Smooth muscle cell (in vitro differentiated cells): ENCODE measurements at regions not wholly inside any gene's neighbourhood (a gene's known extent, or its start where the extent isn't known, plus 50 kb on each side); places are given as distances from the start of the nearest gene placed in this dataset.

Experiments used
- DNase-seq: peaks from one replicate; lab custom pipeline; 2025; ENCODE audit not compliant: unreplicated experiment; lab: John Stamatoyannopoulos, UW
- H2AFZ ChIP-seq: fragments of 200-600 bp; sonication (generic); 2 replicates; pipeline ENCODE4 v1.6.0; 2016; ENCODE audit warnings: antibody characterized with exemption, low read depth, mild to moderate bottlenecking
- H3F3A ChIP-seq: fragments of 200-600 bp; sonication (generic); 2 replicates; pipeline ENCODE4 v1.6.0; 2017; ENCODE audit warnings: antibody characterized with exemption, low read depth
- H3K27ac ChIP-seq: fragments of 200-600 bp; sonication (generic); 2 replicates; pipeline ENCODE4 v1.5.1; 2016; ENCODE audit warnings: low read depth, mild to moderate bottlenecking
- H3K27me3 ChIP-seq: fragments of 200-600 bp; sonication (generic); 2 replicates; pipeline ENCODE4 v1.6.1; 2016; ENCODE audit warnings: low read depth, mild to moderate bottlenecking
- H3K36me3 ChIP-seq: fragments of 200-600 bp; sonication (generic); 2 replicates; pipeline ENCODE4 v1.5.1; 2016; ENCODE audit warnings: low read depth
- H3K4me1 ChIP-seq: fragments of 200-600 bp; sonication (generic); 2 replicates; pipeline ENCODE4 v1.5.1; 2016; ENCODE audit warnings: low read depth
- H3K4me2 ChIP-seq: fragments of 200-600 bp; sonication (generic); 2 replicates; pipeline ENCODE4 v1.6.0; 2016; ENCODE audit warnings: mild to moderate bottlenecking
- H3K4me3 ChIP-seq: fragments of 200-600 bp; sonication (generic); 2 replicates; pipeline ENCODE4 v1.5.1; 2016; ENCODE audit warnings: mild to moderate bottlenecking
- H3K79me2 ChIP-seq: fragments of 200-600 bp; sonication (generic); 2 replicates; pipeline ENCODE4 v1.6.0; 2016; ENCODE audit warnings: low read depth, mild to moderate bottlenecking
- H3K9ac ChIP-seq: fragments of 200-600 bp; sonication (generic); 2 replicates; pipeline ENCODE4 v1.6.0; 2016; ENCODE audit warnings: low read depth
- H3K9me3 ChIP-seq: fragments of 200-600 bp; sonication (generic); replicated peaks from 2 replicates; pipeline ENCODE4 v1.5.1; 2016; ENCODE audit warnings: low read depth
- H4K20me1 ChIP-seq: fragments of 200-600 bp; sonication (generic); 2 replicates; pipeline ENCODE4 v1.6.0; 2016; ENCODE audit warnings: low read depth
- WGBS: methylation state at CpG from one replicate; pipeline ENCODE4 v1.1.7; 2016; ENCODE audit warnings: low lambda C conversion rate; 5-methylcytosine and 5-hydroxymethylcytosine counted together
- TF ChIP-seq, protein P1 (sequence below): fragments of 200-600 bp; sonication (generic); IDR thresholded peaks from 2 replicates; pipeline ENCODE4 v1.5.1; 2017; ENCODE audit warnings: borderline replicate concordance, mild to moderate bottlenecking, antibody characterized with exemption; ENCODE audit not compliant: insufficient read depth, poor library complexity, severe bottlenecking

DNA sequence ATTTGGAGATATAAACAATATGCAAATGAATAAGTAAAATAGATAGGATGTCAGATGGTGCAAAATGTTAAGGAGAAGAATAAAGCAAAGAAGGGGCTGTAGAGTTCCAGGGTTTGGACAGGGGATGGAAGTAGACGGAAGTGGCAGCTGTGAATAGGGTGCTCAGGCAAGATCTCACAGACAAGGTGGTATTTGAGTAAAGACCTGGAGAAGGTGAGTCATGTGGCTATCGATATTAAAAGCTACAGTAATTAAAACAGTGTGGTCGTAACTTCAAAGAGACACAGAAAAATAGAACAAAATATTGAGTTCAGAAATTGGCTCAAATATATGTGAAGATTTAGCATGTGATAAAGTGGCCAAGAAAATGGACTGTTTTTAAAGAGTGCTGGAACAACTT, 61.3 kb upstream of the SLC38A2 start:
- DNase-seq = no peak
- peak overlapping the region; percentile 97 for H3K27ac ChIP-seq
- H3K4me3 ChIP-seq = no peak overlapping the region
- TF ChIP-seq, protein P1, sequence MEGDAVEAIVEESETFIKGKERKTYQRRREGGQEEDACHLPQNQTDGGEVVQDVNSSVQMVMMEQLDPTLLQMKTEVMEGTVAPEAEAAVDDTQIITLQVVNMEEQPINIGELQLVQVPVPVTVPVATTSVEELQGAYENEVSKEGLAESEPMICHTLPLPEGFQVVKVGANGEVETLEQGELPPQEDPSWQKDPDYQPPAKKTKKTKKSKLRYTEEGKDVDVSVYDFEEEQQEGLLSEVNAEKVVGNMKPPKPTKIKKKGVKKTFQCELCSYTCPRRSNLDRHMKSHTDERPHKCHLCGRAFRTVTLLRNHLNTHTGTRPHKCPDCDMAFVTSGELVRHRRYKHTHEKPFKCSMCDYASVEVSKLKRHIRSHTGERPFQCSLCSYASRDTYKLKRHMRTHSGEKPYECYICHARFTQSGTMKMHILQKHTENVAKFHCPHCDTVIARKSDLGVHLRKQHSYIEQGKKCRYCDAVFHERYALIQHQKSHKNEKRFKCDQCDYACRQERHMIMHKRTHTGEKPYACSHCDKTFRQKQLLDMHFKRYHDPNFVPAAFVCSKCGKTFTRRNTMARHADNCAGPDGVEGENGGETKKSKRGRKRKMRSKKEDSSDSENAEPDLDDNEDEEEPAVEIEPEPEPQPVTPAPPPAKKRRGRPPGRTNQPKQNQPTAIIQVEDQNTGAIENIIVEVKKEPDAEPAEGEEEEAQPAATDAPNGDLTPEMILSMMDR = no peak
- H3K4me1 ChIP-seq = peaks cover 8% of the 10 kb centered on the region
- no peaks in the 10 kb centered on the region for H3K9me3 ChIP-seq
- WGBS = 80% methylated on average over 3 of the region's 3 CpGs
- H3F3A ChIP-seq = peaks cover 14% of the 10 kb centered on the region
- no peak overlapping the region for H3K4me2 ChIP-seq
- no peaks in the 10 kb centered on the region for H3K36me3 ChIP-seq
- H3K27me3 ChIP-seq = no peaks in the 10 kb centered on the region
- no peaks in the 10 kb centered on the region for H3K79me2 ChIP-seq
- no peak overlapping the region for H3K9ac ChIP-seq
- no peak overlapping the region for H2AFZ ChIP-seq
- H4K20me1 ChIP-seq = no peaks in the 10 kb centered on the region

DNA sequence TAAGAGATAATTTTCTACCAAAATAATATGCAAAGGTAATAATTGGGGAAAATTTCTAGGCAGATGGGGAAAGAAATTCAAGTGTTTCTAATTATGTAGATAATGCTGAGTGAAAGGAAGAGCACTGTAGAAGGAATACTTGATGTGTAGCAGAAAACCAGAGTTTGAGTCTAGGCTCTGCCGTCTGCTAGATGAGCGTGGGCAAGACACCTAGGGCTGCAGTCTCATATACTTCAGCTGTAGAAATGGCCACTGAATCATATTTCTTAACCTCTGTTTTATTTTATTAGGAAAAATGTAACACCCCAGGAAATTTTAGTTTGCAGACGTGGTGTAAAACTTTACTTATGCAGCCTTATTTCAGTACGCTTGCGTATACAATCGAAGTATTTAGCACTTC, 59.8 kb upstream of the SLC38A2 start:
- no peak overlapping the region for H2AFZ ChIP-seq
- H3K79me2 ChIP-seq = no peaks in the 10 kb centered on the region
- H3K9me3 ChIP-seq = no peaks in the 10 kb centered on the region
- TF ChIP-seq, protein P1 = no peak
- 54% methylated on average over 6 of the region's 6 CpGs for WGBS
- no peaks in the 10 kb centered on the region for H4K20me1 ChIP-seq
- H3K27ac ChIP-seq = peak overlapping the region; percentile 97
- peak overlapping the region; percentile 73 for H3K4me2 ChIP-seq
- H3F3A ChIP-seq = peaks cover 14% of the 10 kb centered on the region
- H3K4me1 ChIP-seq = peaks cover 8% of the 10 kb centered on the region
- no peaks in the 10 kb centered on the region for H3K27me3 ChIP-seq
- DNase-seq = no peak
- H3K9ac ChIP-seq = no peak overlapping the region
- no peak overlapping the region for H3K4me3 ChIP-seq
- no peaks in the 10 kb centered on the region for H3K36me3 ChIP-seq

DNA sequence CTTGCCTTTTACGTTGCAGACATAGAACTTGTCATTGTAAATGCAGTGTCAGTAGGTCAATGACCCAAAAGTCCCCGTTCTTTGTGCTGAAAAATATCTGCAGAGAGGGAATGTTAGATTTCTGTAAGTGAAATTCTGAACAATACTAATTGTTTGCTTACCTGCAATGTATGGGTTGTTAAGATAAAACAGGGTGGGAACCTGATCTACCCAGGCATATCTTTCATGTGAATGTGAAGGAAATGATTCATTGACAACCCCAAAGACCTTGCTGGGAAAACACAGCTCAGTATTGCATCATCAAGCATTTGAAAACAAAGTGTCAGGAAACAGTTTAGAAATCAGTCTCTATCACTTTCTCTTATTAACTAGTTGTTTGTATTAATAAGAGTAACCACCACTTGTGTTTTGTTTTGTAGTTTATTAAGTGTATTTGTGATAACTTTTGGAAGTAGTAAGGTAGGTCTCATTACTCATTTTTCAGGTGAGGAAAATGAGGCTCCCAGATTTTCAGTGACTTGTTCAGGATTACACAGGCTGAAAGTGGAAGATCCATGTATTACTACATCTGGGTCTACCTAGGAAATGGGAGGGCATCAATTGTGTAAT, 57.9 kb upstream of the SLC38A2 start:
- H3K4me3 ChIP-seq = no peak overlapping the region
- H3K27ac ChIP-seq = peak overlapping the region; percentile 97
- H3K79me2 ChIP-seq = no peaks in the 10 kb centered on the region
- DNase-seq = no peak
- H3K27me3 ChIP-seq = no peaks in the 10 kb centered on the region
- no peaks in the 10 kb centered on the region for H3K36me3 ChIP-seq
- TF ChIP-seq, protein P1 = no peak
- peaks cover 14% of the 10 kb centered on the region for H3F3A ChIP-seq
- H4K20me1 ChIP-seq = no peaks in the 10 kb centered on the region
- peak overlapping the region; percentile 76 for H3K9ac ChIP-seq
- WGBS = 35% methylated on average over 2 of the region's 2 CpGs
- peak overlapping the region; percentile 77 for H3K4me2 ChIP-seq
- peaks cover 8% of the 10 kb centered on the region for H3K4me1 ChIP-seq
- H2AFZ ChIP-seq = no peak overlapping the region
- H3K9me3 ChIP-seq = no peaks in the 10 kb centered on the region
